ENCODE measurements at regions not wholly inside any gene's neighbourhood (a gene's known extent, or its start where the extent isn't known, plus 50 kb on each side); places are given as distances from the start of the nearest gene placed in this dataset.
A peak's percentile ranks its signal among the peaks of the same experiment; 100 is the strongest.

- intact Hi-C loops (cut with micrococcal nuclease; ENCODE audit: unreplicated experiment) (no loop called here), in situ Hi-C loops (cut with HindIII; ENCODE audit: extremely low pct_ligation_motif_present, low pct_unique_long_range_greater_than_20kb) (no loop called here)
- Histone ChIP-seq H3K27ac (ENCODE audit: extremely low read length, insufficient read depth, low read length) (no peak overlapping the region), H4K20me1 (ENCODE audit: insufficient read depth, low read length) (no peaks in the 10 kb centered on the region), H3K27me3 (ENCODE audit: control insufficient read depth in 1 of 2, insufficient read depth in 2 of 2, low read length in 2 of 2) (no peaks in the 10 kb centered on the region), H3K4me3 (replicated peaks in 1 of 3; ENCODE audit: insufficient read depth in 1 of 3, low read depth in 2 of 3, low read length in 3 of 3) (no peak overlapping the region), H2AFZ (ENCODE audit: low read length) (no peak overlapping the region), H3K79me2 (ENCODE audit: insufficient read depth, low read length) (no peaks in the 10 kb centered on the region), H3K36me3 (replicated peaks in 1 of 2; ENCODE audit: control insufficient read depth in 1 of 2, insufficient read depth in 2 of 2, low read length in 2 of 2) (no peaks in the 10 kb centered on the region), H3K9me3 (ENCODE audit: low read length) (no peaks in the 10 kb centered on the region), H3K4me2 (ENCODE audit: low read depth, low read length) (no peak overlapping the region), H3K9ac (ENCODE audit: insufficient read depth, low read depth, low read length) (no peak overlapping the region), H3K4me1 (ENCODE audit: insufficient read depth, low read length) (peaks cover 7% of the 10 kb centered on the region; the same call in 1 of the 2 replicates)
- DNase-seq (ENCODE audit: low spot score), result no peak
- no CpG with 5 or more reads among the region's 2 CpGs for WGBS (ENCODE audit: low lambda C conversion rate)
- ChIA-PET POLR2A (no interaction called here), CTCF (ENCODE audit: low intra/inter-chr PET ratio, low total read pairs) (no interaction called here)
- TF ChIP-seq FOXA1 (IDR thresholded peaks at IDR 0.05) (no peak), FOXA1 (CRISPR knock-in tag; IDR thresholded peaks at IDR 0.05) (no peak), ZNF260 (CRISPR knock-in tag; IDR thresholded peaks at IDR 0.05; ENCODE audit: borderline replicate concordance, low read depth) (no peak), RXRA (CRISPR knock-in tag; IDR thresholded peaks at IDR 0.05) (no peak), CCDC6 (CRISPR knock-in tag; IDR thresholded peaks at IDR 0.05) (no peak), ZNF180 (CRISPR knock-in tag; IDR thresholded peaks at IDR 0.05; ENCODE audit: borderline replicate concordance, low read depth) (no peak), LCORL (IDR thresholded peaks at IDR 0.05) (no peak), LCORL (CRISPR knock-in tag; IDR thresholded peaks at IDR 0.05) (no peak), LBX2 (CRISPR knock-in tag; IDR thresholded peaks at IDR 0.05; ENCODE audit: borderline replicate concordance) (no peak), ZNF75D (CRISPR knock-in tag; IDR thresholded peaks at IDR 0.05; ENCODE audit: borderline replicate concordance) (no peak), ZNF605 (CRISPR knock-in tag; IDR thresholded peaks at IDR 0.05) (no peak), ZNF615 (CRISPR knock-in tag; IDR thresholded peaks at IDR 0.05; ENCODE audit: borderline replicate concordance) (no peak), BCLAF1 (IDR thresholded peaks at IDR 0.05) (no peak), MYC (CRISPR knock-in tag; IDR thresholded peaks at IDR 0.05; ENCODE audit: borderline replicate concordance) (no peak), ZNF331 (CRISPR knock-in tag; IDR thresholded peaks at IDR 0.05) (no peak), MED1 (CRISPR knock-in tag; IDR thresholded peaks at IDR 0.05) (no peak), FLYWCH1 (CRISPR knock-in tag; IDR thresholded peaks at IDR 0.05) (no peak)
- TF ChIP-seq, protein P1, sequence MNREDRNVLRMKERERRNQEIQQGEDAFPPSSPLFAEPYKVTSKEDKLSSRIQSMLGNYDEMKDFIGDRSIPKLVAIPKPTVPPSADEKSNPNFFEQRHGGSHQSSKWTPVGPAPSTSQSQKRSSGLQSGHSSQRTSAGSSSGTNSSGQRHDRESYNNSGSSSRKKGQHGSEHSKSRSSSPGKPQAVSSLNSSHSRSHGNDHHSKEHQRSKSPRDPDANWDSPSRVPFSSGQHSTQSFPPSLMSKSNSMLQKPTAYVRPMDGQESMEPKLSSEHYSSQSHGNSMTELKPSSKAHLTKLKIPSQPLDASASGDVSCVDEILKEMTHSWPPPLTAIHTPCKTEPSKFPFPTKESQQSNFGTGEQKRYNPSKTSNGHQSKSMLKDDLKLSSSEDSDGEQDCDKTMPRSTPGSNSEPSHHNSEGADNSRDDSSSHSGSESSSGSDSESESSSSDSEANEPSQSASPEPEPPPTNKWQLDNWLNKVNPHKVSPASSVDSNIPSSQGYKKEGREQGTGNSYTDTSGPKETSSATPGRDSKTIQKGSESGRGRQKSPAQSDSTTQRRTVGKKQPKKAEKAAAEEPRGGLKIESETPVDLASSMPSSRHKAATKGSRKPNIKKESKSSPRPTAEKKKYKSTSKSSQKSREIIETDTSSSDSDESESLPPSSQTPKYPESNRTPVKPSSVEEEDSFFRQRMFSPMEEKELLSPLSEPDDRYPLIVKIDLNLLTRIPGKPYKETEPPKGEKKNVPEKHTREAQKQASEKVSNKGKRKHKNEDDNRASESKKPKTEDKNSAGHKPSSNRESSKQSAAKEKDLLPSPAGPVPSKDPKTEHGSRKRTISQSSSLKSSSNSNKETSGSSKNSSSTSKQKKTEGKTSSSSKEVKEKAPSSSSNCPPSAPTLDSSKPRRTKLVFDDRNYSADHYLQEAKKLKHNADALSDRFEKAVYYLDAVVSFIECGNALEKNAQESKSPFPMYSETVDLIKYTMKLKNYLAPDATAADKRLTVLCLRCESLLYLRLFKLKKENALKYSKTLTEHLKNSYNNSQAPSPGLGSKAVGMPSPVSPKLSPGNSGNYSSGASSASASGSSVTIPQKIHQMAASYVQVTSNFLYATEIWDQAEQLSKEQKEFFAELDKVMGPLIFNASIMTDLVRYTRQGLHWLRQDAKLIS (CRISPR knock-in tag; IDR thresholded peaks at IDR 0.05), result no peak
- TF ChIP-seq, protein P2, sequence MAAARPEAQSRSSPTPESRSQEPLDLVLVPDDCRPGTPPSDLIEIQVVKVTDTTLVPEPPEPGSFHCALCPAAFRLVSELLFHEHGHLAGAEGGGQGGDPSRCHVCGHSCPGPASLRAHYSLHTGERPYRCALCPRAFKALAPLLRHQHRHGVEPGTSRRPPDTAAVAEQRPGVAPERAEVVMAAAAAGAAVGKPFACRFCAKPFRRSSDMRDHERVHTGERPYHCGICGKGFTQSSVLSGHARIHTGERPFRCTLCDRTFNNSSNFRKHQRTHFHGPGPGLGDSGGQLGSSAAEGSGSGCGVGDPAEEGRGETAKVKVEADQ (CRISPR knock-in tag; IDR thresholded peaks at IDR 0.05; ENCODE audit: borderline replicate concordance), result no peak
- no peak for FAIRE-seq
- peak; percentile 18; the same call in 2 of the 3 replicates for ATAC-seq
- no TSS peak for BruUV-seq (replicated peaks)
These were observed 152.2 kb downstream of the LIPI start for GRCh38 chr21:14058566-14058965.
